Prostate gland (tissue), 2 donors: ENCODE measurements at regions not wholly inside any gene's neighbourhood (a gene's known extent, or its start where the extent isn't known, plus 50 kb on each side); places are given as distances from the start of the nearest gene placed in this dataset.

Experiments
- POLR2A ChIP-seq: fragments of 450-650 bp; IDR thresholded peaks from one replicate; pipeline ENCODE4 v1.6.1; 2016; ENCODE audit warnings: antibody characterized with exemption, mild to moderate bottlenecking
- POLR2AphosphoS5 ChIP-seq: sonication (generic); formaldehyde crosslinking; IDR thresholded peaks from one replicate; pipeline ENCODE4 v1.6.1; 2017; ENCODE audit warnings: antibody characterized with exemption
- TF ChIP-seq, protein P1 (sequence below), 4 experiments: fragments of 200-600 bp in 2 of 4; fragments of 450-650 bp in 2 of 4; sonication (generic) in 2 of 4; IDR thresholded peaks; 1 replicate in 3 of 4; 2 replicates in 1 of 4; pipeline ENCODE4 v1.5.1; 2016 to 2019; ENCODE audit warnings: antibody characterized with exemption in 4 of 4, mild to moderate bottlenecking in 2 of 4, moderate library complexity in 2 of 4

GRCh38 chr11:29657709-29658108, 359.1 kb downstream of the KCNA4 start:
- TF ChIP-seq POLR2A (no peak), POLR2AphosphoS5 (no peak)
- TF ChIP-seq, protein P1, sequence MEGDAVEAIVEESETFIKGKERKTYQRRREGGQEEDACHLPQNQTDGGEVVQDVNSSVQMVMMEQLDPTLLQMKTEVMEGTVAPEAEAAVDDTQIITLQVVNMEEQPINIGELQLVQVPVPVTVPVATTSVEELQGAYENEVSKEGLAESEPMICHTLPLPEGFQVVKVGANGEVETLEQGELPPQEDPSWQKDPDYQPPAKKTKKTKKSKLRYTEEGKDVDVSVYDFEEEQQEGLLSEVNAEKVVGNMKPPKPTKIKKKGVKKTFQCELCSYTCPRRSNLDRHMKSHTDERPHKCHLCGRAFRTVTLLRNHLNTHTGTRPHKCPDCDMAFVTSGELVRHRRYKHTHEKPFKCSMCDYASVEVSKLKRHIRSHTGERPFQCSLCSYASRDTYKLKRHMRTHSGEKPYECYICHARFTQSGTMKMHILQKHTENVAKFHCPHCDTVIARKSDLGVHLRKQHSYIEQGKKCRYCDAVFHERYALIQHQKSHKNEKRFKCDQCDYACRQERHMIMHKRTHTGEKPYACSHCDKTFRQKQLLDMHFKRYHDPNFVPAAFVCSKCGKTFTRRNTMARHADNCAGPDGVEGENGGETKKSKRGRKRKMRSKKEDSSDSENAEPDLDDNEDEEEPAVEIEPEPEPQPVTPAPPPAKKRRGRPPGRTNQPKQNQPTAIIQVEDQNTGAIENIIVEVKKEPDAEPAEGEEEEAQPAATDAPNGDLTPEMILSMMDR (IDR thresholded peaks at IDR 0.05): no peak
